SK-N-DZ (cell line): ENCODE measurements at regions not wholly inside any gene's neighbourhood (a gene's known extent, or its start where the extent isn't known, plus 50 kb on each side); places are given as distances from the start of the nearest gene placed in this dataset.
"Not testable (repeated sequence)": the region's sequence is repeated elsewhere in the genome, so short reads cannot be mapped to it uniquely, and the experiment has no call there.

ENCODE experiments used
- DNase-seq: peaks from one replicate; pipeline ENCODE4 v3.0.0-alpha.2; 2015; ENCODE audit warnings: low spot score

GRCh38 chr9:104980039-104980654, 52.2 kb upstream of the ABCA1 start:
- DNase-seq, result no peak

- no peak for DNase-seq
These were observed 53.7 kb upstream of the ABCA1 start for GRCh38 chr9:104981543-104982129.

- DNase-seq, result no peak
These were observed 54.6 kb upstream of the ABCA1 start for GRCh38 chr9:104982543-104982942.

GRCh38 chr9:104983491-104983890, 55.5 kb upstream of the ABCA1 start:
- DNase-seq, result no peak

GRCh38 chr9:104984121-104984520, 56.2 kb upstream of the ABCA1 start:
- DNase-seq, result no peak

- no peak for DNase-seq
These were observed 56.6 kb upstream of the ABCA1 start for GRCh38 chr9:104984542-104984941.

- peak; percentile 64 for DNase-seq
These were observed 57.0 kb upstream of the ABCA1 start for GRCh38 chr9:104984948-104985347.

- DNase-seq, result no peak
These were observed 58.1 kb upstream of the ABCA1 start for GRCh38 chr9:104986096-104986495.

GRCh38 chr9:104987743-104988142, 59.8 kb upstream of the ABCA1 start:
- DNase-seq, result no peak

GRCh38 chr9:104988539-104988938, 60.6 kb upstream of the ABCA1 start:
- DNase-seq, result no peak

- peak; percentile 76 for DNase-seq
These were observed 63.4 kb upstream of the ABCA1 start for GRCh38 chr9:104991144-104991953.

- DNase-seq, result no peak
These were observed 64.7 kb upstream of the ABCA1 start for GRCh38 chr9:104992659-104993058.

- DNase-seq, result peak; percentile 28
These were observed 65.5 kb upstream of the ABCA1 start for GRCh38 chr9:104993291-104993963.

- no peak for DNase-seq
These were observed 69.6 kb upstream of the ABCA1 start for GRCh38 chr9:104997536-104997935.

- DNase-seq, result no peak
These were observed 71.2 kb upstream of the ABCA1 start for GRCh38 chr9:104999136-104999535.

- DNase-seq, result not testable (repeated sequence)
These were observed 72.6 kb upstream of the ABCA1 start for GRCh38 chr9:105000529-105000928.

- DNase-seq, result no peak
These were observed 76.6 kb upstream of the ABCA1 start for GRCh38 chr9:105004466-105005090.

- DNase-seq, result no peak
These were observed 77.2 kb upstream of the ABCA1 start for GRCh38 chr9:105005186-105005585.

GRCh38 chr9:105006514-105006913, 78.6 kb upstream of the ABCA1 start:
- no peak for DNase-seq

- DNase-seq, result no peak
These were observed 79.2 kb upstream of the ABCA1 start for GRCh38 chr9:105007143-105007542.

- not testable (repeated sequence) for DNase-seq
These were observed 82.1 kb upstream of the ABCA1 start for GRCh38 chr9:105010089-105010488.

GRCh38 chr9:105021917-105022316, 94.0 kb upstream of the ABCA1 start:
- no peak for DNase-seq
